ENCODE measurements at regions not wholly inside any gene's neighbourhood (a gene's known extent, or its start where the extent isn't known, plus 50 kb on each side); places are given as distances from the start of the nearest gene placed in this dataset.

DNA sequence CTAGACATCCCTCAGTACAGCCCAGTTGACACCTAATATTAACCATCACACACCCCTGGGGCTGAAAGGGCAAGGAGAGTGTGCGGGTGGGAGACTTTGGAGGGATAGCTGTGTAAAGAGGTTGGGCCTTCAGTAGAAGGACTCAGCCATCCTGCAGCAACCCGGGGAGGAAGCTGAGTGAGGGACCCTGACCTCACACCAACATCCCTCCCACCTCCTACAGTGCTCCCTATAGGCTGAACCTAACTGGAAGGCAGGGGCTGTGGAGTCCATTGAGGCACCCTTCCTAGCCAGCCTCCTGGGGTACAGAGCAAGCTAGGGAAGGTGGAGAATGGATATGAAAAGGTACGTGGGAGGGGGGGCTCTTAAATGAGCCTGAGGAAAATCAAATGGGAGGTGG lies 276.3 kb downstream of the PTTG2 start:
- no peak overlapping the region for H3K4me3 ChIP-seq (ENCODE audit: low read depth, low read length)
- TF ChIP-seq CTCF (IDR thresholded peaks at IDR 0.05; ENCODE audit: low read depth, low read length) = no peak

- no peak overlapping the region for H3K4me3 ChIP-seq (ENCODE audit: low read depth, low read length)
- no peak for TF ChIP-seq CTCF (IDR thresholded peaks at IDR 0.05; ENCODE audit: low read depth, low read length)
These were observed 276.9 kb downstream of the PTTG2 start for GRCh38 chr4:38237139-38237538.

DNA sequence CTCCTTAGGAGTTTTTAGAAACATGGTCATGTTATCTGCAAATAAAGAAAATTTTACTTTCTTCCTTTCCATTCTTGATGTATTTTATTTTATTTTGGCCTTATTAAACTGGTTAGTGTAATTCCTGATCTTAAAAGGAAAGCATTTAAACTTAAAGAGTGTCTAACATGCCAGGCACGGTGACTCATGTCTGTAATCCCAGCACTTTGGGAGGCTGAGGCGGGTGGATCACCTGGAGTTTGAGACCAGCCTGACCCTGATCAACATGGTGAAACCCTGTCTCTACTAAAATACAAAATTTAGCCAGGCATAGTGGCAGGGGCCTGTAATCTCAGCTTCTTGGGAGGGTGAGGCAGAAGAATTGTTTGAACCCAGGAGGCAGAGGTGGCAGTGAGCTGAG lies 281.3 kb downstream of the PTTG2 start:
- H3K4me3 ChIP-seq (ENCODE audit: low read depth, low read length) = no peak overlapping the region
- no peak for TF ChIP-seq CTCF (IDR thresholded peaks at IDR 0.05; ENCODE audit: low read depth, low read length)

DNA sequence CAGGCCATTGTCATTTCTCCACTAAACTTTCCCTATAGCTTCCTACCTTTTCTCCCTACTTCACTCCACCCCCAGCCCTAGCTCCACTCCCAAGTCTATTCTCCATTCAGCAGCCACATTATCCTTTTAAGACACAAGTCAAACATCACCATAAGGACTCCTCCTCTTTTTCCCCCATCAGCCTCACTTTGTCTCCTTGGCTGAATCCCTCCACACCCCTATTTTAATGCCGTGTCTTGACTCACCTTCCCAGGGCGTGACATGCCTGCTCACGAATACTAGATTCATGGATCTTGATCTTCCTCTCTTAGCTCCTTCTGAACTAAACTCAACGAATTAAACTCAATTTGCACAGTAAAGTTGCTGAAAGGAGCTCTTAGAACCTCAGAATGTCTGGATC lies 281.9 kb downstream of the PTTG2 start:
- no peak for TF ChIP-seq CTCF (IDR thresholded peaks at IDR 0.05; ENCODE audit: low read depth, low read length)
- no peak overlapping the region for H3K4me3 ChIP-seq (ENCODE audit: low read depth, low read length)

- no peak overlapping the region for H3K4me3 ChIP-seq (ENCODE audit: low read depth, low read length)
- TF ChIP-seq CTCF (IDR thresholded peaks at IDR 0.05; ENCODE audit: low read depth, low read length) = no peak
These were observed 282.7 kb downstream of the PTTG2 start for GRCh38 chr4:38242822-38243387.

- TF ChIP-seq CTCF (IDR thresholded peaks at IDR 0.05; ENCODE audit: low read depth, low read length) = no peak
- H3K4me3 ChIP-seq (ENCODE audit: low read depth, low read length) = no peak overlapping the region
These were observed 283.3 kb downstream of the PTTG2 start for GRCh38 chr4:38243388-38244053.

DNA sequence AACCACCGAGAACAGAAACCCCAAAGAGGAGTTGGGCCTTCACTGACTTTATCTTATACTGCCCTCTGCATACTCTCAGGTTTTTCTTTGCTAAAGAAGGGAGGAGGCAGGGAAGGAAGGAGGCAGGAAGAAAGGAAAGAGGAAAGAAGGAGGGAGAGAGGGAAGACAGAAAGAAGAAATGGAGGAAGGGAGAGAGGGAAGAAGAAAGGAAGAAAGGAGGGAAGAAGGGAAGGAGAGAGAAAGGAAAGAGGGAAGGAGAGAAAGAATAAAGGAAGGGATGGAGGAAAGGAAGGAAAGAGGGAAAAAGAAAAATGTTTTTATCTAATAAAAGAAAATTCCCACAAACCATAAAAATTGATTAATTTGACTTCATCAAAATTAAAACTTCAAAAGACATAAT lies 294.6 kb downstream of the PTTG2 start:
- TF ChIP-seq CTCF (IDR thresholded peaks at IDR 0.05; ENCODE audit: low read depth, low read length) = no peak
- no peak overlapping the region for H3K4me3 ChIP-seq (ENCODE audit: low read depth, low read length)

Data from WI38 (cell line).